ENCODE measurements at regions not wholly inside any gene's neighbourhood (a gene's known extent, or its start where the extent isn't known, plus 50 kb on each side); places are given as distances from the start of the nearest gene placed in this dataset.

- TF ChIP-seq MAX (IDR thresholded peaks at IDR 0.05) (no peak), CREB1 (IDR thresholded peaks at IDR 0.05) (no peak)
Measured at GRCh38 chr3:26233374-26233773, 389.2 kb upstream of the LRRC3B start.
